Subcutaneous abdominal adipose tissue (tissue), 5 donors: ENCODE measurements at regions not wholly inside any gene's neighbourhood (a gene's known extent, or its start where the extent isn't known, plus 50 kb on each side); places are given as distances from the start of the nearest gene placed in this dataset.

Experiments used
- H3K27ac ChIP-seq: one replicate; pipeline ENCODE4 v1.7.0; 2013; ENCODE audit warnings: low read depth, mild to moderate bottlenecking, inconsistent platforms, low read length, moderate library complexity
- H3K27me3 ChIP-seq, 5 donors: one replicate each; pipeline ENCODE4 v1.7.0; 2013; ENCODE audit warnings: low read length in 5 of 5, inconsistent platforms in 1 of 5; ENCODE audit not compliant: control insufficient read depth in 5 of 5, insufficient read depth in 4 of 5
- H3K36me3 ChIP-seq, 5 donors: one replicate each; pipeline ENCODE4 v1.7.0; 2013; ENCODE audit warnings: low read length in 5 of 5; ENCODE audit not compliant: control insufficient read depth in 5 of 5, insufficient read depth in 5 of 5
- H3K4me1 ChIP-seq, 5 donors: one replicate each; pipeline ENCODE4 v1.7.0; 2013; ENCODE audit warnings: low read length in 5 of 5, mild to moderate bottlenecking in 3 of 5, moderate library complexity in 1 of 5; ENCODE audit not compliant: control insufficient read depth in 5 of 5, insufficient read depth in 5 of 5
- H3K4me3 ChIP-seq, 5 donors: one replicate each; pipeline ENCODE4 v1.7.0; 2013; ENCODE audit warnings: low read length in 5 of 5, low read depth in 1 of 5
- H3K9ac ChIP-seq, 5 donors: one replicate each; pipeline ENCODE4 v1.7.0; 2013; ENCODE audit warnings: low read length in 5 of 5, mild to moderate bottlenecking in 4 of 5, moderate library complexity in 3 of 5
- H3K9me3 ChIP-seq, 5 donors: one replicate each; pipeline ENCODE4 v1.7.0; 2013; ENCODE audit warnings: low read length in 5 of 5; ENCODE audit not compliant: control insufficient read depth in 5 of 5
- donor health status: healthy.
- donor health status: healthy.
- donor health status: healthy.
- donor health status: healthy.
- donor health status: healthy.

- Histone ChIP-seq H3K9me3 (no peaks in the 10 kb centered on the region), H3K36me3 (no peaks in the 10 kb centered on the region), H3K4me1 (peaks cover 4 to 20% (median 12%) of the 10 kb centered on the region in 5 donors), H3K27me3 (no peaks in the 10 kb centered on the region), H3K27ac (peak overlapping the region; percentile 68), H3K9ac (no peak overlapping the region), H3K4me3 (no peak overlapping the region)
Observed at GRCh38 chr16:54489225-54490111, 202.9 kb upstream of the IRX3 start.

DNA sequence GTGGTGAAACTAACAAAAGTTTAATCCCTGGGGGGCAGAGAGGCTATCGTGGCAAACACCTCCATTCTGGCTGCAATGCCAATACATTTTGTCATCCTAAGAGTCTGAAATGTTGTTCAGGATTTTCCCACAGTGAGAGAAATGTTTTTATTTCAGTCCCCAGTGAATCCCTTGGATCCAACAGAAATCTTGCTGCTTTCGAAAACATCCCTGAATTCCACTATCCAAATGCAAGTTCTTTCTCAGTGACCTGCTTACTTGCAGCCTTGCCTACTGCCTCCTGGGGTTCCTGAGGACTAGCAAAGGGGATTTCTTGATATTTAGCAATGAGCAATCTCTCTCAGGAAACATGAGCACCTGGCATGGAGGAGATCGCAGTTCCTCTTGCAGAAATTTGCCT, 202.1 kb upstream of the IRX3 start:
- H3K9me3 ChIP-seq, result no peaks in the 10 kb centered on the region
- H3K4me1 ChIP-seq, result peaks cover 4 to 25% (median 12%) of the 10 kb centered on the region in 5 donors
- peak overlapping the region; percentile 68 for H3K27ac ChIP-seq
- no peaks in the 10 kb centered on the region for H3K36me3 ChIP-seq
- no peaks in the 10 kb centered on the region for H3K27me3 ChIP-seq
- H3K9ac ChIP-seq, result no peak overlapping the region
- H3K4me3 ChIP-seq, result no peak overlapping the region

DNA sequence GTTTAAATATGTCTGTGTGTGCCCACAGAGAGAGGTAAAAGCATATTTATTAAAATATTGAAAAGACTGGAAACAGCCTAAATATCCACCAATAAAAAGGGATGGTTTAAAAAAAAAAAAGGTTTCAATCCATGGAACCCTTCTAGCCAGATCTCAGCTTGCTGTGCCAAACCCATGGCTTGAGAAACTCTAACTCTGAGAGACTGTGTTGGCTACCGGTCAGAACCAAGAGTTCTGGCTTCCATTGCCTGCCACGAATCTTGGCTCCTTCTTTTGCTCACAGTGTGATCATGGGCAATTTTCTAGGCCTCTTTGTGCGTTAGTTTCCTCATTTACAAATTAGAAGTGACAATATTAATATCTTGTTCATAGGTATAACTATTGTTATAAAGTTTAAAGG, 201.3 kb upstream of the IRX3 start:
- Histone ChIP-seq H3K27ac (peak overlapping the region; percentile 68), H3K27me3 (no peaks in the 10 kb centered on the region), H3K4me3 (no peak overlapping the region), H3K9ac (no peak overlapping the region), H3K4me1 (peaks cover 4 to 28% (median 12%) of the 10 kb centered on the region in 5 donors), H3K36me3 (no peaks in the 10 kb centered on the region), H3K9me3 (no peaks in the 10 kb centered on the region)

DNA sequence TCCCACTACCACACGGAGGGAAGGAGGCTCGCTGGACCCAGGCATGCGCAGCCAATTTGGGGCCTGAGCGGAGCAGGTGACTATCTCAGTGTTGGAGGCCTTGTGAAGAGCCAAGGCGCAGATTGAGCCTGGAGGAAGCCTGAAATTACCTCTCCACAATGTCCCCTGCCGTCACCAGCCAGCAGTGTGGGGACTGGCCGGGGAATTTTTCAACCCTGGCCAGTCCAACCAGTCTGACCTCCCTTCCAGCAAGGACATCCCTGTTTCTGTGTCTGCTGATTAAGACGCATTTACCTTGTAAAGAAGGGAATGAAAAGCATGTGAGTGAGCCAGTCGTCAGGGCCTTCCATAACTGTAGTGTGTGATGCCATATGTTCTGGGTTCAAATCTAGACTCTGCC, 198.1 kb upstream of the IRX3 start:
- Histone ChIP-seq H3K4me3 (no peak overlapping the region), H3K4me1 (peaks cover 4 to 28% (median 12%) of the 10 kb centered on the region in 5 donors), H3K9me3 (no peaks in the 10 kb centered on the region), H3K27me3 (no peaks in the 10 kb centered on the region), H3K27ac (no peak overlapping the region), H3K36me3 (no peaks in the 10 kb centered on the region), H3K9ac (no peak overlapping the region)

GRCh38 chr16:54482892-54483574, 196.4 kb upstream of the IRX3 start:
- Histone ChIP-seq H3K27me3 (no peaks in the 10 kb centered on the region), H3K36me3 (no peaks in the 10 kb centered on the region), H3K4me3 (no peak overlapping the region), H3K9ac (no peak overlapping the region), H3K4me1 (peaks cover 0 to 13% (median 1%) of the 10 kb centered on the region in 5 donors), H3K9me3 (no peaks in the 10 kb centered on the region), H3K27ac (no peak overlapping the region)

DNA sequence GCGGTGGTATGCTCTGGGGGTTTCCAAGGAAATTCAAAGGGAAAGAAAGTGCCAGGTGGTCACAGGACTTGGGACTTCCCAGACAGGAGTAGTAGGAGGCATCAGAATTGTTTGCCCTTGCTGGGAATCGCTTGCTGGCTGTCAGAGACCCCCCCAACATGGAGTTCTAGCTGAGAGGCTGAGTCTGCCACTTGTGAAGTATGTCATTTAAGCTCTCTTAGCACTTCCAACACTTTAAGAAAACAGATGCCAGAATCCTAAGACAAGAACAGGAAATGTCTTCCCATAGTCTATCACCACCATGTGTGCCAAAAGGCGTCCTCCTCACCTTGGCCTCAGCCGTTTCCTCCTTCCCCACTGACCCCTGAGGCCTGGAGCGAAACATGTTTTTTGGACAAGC, 193.8 kb upstream of the IRX3 start:
- Histone ChIP-seq H3K27ac (no peak overlapping the region), H3K4me3 (no peak overlapping the region), H3K27me3 (no peaks in the 10 kb centered on the region), H3K36me3 (no peaks in the 10 kb centered on the region), H3K9ac (no peak overlapping the region), H3K9me3 (no peaks in the 10 kb centered on the region), H3K4me1 (peaks cover 0 to 8% (median 0%) of the 10 kb centered on the region in 5 donors)

GRCh38 chr16:54479546-54479945, 193.0 kb upstream of the IRX3 start:
- H3K9ac ChIP-seq, result no peak overlapping the region
- no peak overlapping the region for H3K27ac ChIP-seq
- H3K9me3 ChIP-seq, result no peaks in the 10 kb centered on the region
- H3K4me3 ChIP-seq, result no peak overlapping the region
- no peaks in the 10 kb centered on the region for H3K27me3 ChIP-seq
- H3K4me1 ChIP-seq, result peaks cover 0 to 8% (median 0%) of the 10 kb centered on the region in 5 donors
- H3K36me3 ChIP-seq, result no peaks in the 10 kb centered on the region

DNA sequence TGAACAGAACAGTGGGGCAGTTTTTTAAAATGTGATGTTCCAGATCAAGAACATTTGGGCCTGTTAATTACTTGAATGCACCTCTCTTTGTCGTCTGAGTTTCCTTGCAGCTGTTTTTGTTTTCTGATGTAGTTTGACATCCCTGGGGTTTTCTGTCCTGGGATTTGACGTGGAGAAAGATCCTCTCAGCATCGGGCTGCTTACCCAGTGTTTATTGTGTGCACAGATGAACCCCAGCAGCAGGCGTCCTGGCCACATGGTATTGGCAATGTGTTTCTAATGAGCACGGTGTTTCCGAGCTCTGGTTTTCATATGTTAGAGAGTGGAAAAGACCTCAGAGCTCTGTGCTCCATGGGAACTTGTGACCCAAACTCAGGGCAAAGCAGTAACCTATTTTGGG, 191.1 kb upstream of the IRX3 start:
- Histone ChIP-seq H3K36me3 (no peaks in the 10 kb centered on the region), H3K27ac (no peak overlapping the region), H3K4me1 (peaks cover 0 to 10% (median 0%) of the 10 kb centered on the region in 5 donors), H3K4me3 (no peak overlapping the region), H3K9ac (no peak overlapping the region), H3K27me3 (no peaks in the 10 kb centered on the region), H3K9me3 (no peaks in the 10 kb centered on the region)

DNA sequence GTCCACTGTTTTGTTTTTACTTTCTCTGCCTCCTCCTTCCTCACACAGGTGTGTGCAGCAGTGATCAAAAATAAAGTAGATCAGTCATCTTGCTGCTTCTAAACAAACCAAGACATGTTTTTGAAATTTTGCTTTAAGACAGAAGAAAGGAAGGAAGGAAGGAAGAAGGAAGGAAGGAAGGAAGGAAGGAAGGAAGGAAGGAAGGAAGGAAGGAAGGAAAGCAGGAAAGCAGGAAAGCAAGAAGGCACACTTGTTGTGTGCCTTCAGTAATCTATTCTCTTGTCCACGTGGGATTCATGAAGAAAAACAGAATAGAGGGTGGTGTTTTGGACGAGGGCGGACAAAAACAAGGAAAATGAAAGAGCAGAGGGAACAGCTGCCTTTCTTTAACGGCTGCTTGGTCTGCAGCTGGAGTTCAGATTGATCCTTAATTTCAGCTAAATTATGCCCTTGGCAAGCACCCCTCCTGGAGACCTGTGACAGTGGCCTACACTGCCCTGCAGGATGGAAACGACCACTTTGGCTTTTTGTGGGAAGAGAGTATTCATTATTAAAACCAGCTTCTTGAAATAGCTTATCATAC, 188.5 kb upstream of the IRX3 start:
- H3K4me3 ChIP-seq, result no peak overlapping the region
- no peaks in the 10 kb centered on the region for H3K9me3 ChIP-seq
- no peaks in the 10 kb centered on the region for H3K27me3 ChIP-seq
- no peaks in the 10 kb centered on the region for H3K36me3 ChIP-seq
- H3K4me1 ChIP-seq, result peaks cover 0 to 11% (median 0%) of the 10 kb centered on the region in 5 donors
- H3K27ac ChIP-seq, result no peak overlapping the region
- H3K9ac ChIP-seq, result no peak overlapping the region
